Peyer's patch (tissue), 4 donors: ENCODE measurements at regions not wholly inside any gene's neighbourhood (a gene's known extent, or its start where the extent isn't known, plus 50 kb on each side); places are given as distances from the start of the nearest gene placed in this dataset.
"Not testable (repeated sequence)": the region's sequence is repeated elsewhere in the genome, so short reads cannot be mapped to it uniquely, and the experiment has no call there.

Experiments
- DNase-seq, 3 donors: peaks; one replicate each; pipeline ENCODE4 v3.0.0-alpha.2; 2017 to 2019
- H3K27ac ChIP-seq, 4 donors: fragments of 200-600 bp; sonication (generic); one replicate each; pipeline ENCODE4 v1.5.1; 2016 to 2019
- H3K27me3 ChIP-seq, 2 donors: fragments of 200-600 bp; sonication (generic); one replicate each; pipeline ENCODE4 v1.5.1; 2019
- H3K36me3 ChIP-seq, 3 donors: fragments of 200-600 bp; sonication (generic); one replicate each; pipeline ENCODE4 v1.5.1; 2016 to 2019
- H3K4me1 ChIP-seq, 4 donors: fragments of 200-600 bp; sonication (generic); one replicate each; pipeline ENCODE4 v1.5.1; 2016 to 2019
- H3K4me3 ChIP-seq, 4 donors: fragments of 200-600 bp; sonication (generic); 1 replicate in 3 of 4; 2 replicates in 1 of 4; pipeline ENCODE4 v1.5.1; 2016 to 2019; ENCODE audit warnings: mild to moderate bottlenecking in 1 of 4
- H3K9me3 ChIP-seq, 4 donors: fragments of 200-600 bp; sonication (generic); one replicate each; pipeline ENCODE4 v1.5.1; 2016 to 2019; ENCODE audit warnings: mild to moderate bottlenecking in 1 of 4
- CTCF ChIP-seq, 6 experiments: fragments of 450-650 bp in 4 of 6; fragments of 200-600 bp in 2 of 6; sonication (generic) in 1 of 6; IDR thresholded peaks; one replicate each; pipeline ENCODE4 v1.5.1; 2017 to 2019; ENCODE audit warnings: antibody characterized with exemption in 6 of 6, mild to moderate bottlenecking in 3 of 6, moderate library complexity in 1 of 6
- POLR2A ChIP-seq, 2 donors: fragments of 450-650 bp; IDR thresholded peaks; one replicate each; pipeline ENCODE4 v1.5.1; 2017; ENCODE audit warnings: antibody characterized with exemption in 2 of 2, mild to moderate bottlenecking in 2 of 2, moderate library complexity in 2 of 2

- Histone ChIP-seq H3K36me3 (no peaks in the 10 kb centered on the region), H3K27me3 (no peaks in the 10 kb centered on the region), H3K4me1 (no peaks in the 10 kb centered on the region), H3K9me3 (no peaks in the 10 kb centered on the region), H3K4me3 (no peak overlapping the region), H3K27ac (no peak overlapping the region)
- no peak for TF ChIP-seq POLR2A (IDR thresholded peaks at IDR 0.05)
- TF ChIP-seq CTCF (IDR thresholded peaks at IDR 0.05) = no peak
- no peak for DNase-seq
These were observed 1504.5 kb upstream of the PCDH10 start for GRCh38 chr4:131644619-131645018.

- Histone ChIP-seq H3K9me3 (no peaks in the 10 kb centered on the region), H3K36me3 (no peaks in the 10 kb centered on the region), H3K4me1 (no peaks in the 10 kb centered on the region), H3K27ac (no peak overlapping the region), H3K27me3 (no peaks in the 10 kb centered on the region), H3K4me3 (no peak overlapping the region)
- TF ChIP-seq CTCF (IDR thresholded peaks at IDR 0.05) = no peak
- TF ChIP-seq POLR2A (IDR thresholded peaks at IDR 0.05) = no peak
- no peak for DNase-seq
These were observed 1499.9 kb upstream of the PCDH10 start for GRCh38 chr4:131649227-131649626.

- H3K9me3 ChIP-seq = no peaks in the 10 kb centered on the region
- DNase-seq = no peak
- no peak overlapping the region for H3K4me3 ChIP-seq
- H3K4me1 ChIP-seq = no peaks in the 10 kb centered on the region
- H3K27me3 ChIP-seq = no peaks in the 10 kb centered on the region
- TF ChIP-seq CTCF (IDR thresholded peaks at IDR 0.05) (no peak), POLR2A (IDR thresholded peaks at IDR 0.05) (no peak)
- no peak overlapping the region for H3K27ac ChIP-seq
- H3K36me3 ChIP-seq = no peaks in the 10 kb centered on the region
These were observed 1498.1 kb upstream of the PCDH10 start for GRCh38 chr4:131650951-131651350.

- not testable (repeated sequence) for H3K4me3 ChIP-seq, H3K4me1 ChIP-seq, H3K27ac ChIP-seq, H3K36me3 ChIP-seq, DNase-seq, H3K9me3 ChIP-seq, H3K27me3 ChIP-seq
These were observed 1465.8 kb upstream of the PCDH10 start for GRCh38 chr4:131683314-131683713.

GRCh38 chr4:131721883-131722282 lies 1427.2 kb upstream of the PCDH10 start:
- no peak for TF ChIP-seq CTCF (IDR thresholded peaks at IDR 0.05)
- no peak for TF ChIP-seq POLR2A (IDR thresholded peaks at IDR 0.05)
- no peak overlapping the region for H3K27ac ChIP-seq
- H3K9me3 ChIP-seq = no peaks in the 10 kb centered on the region
- H3K27me3 ChIP-seq = no peaks in the 10 kb centered on the region
- DNase-seq = no peak
- H3K4me3 ChIP-seq = no peak overlapping the region
- H3K36me3 ChIP-seq = no peaks in the 10 kb centered on the region
- no peaks in the 10 kb centered on the region for H3K4me1 ChIP-seq

GRCh38 chr4:131723069-131723468 lies 1426.0 kb upstream of the PCDH10 start:
- not testable (repeated sequence) for H3K27ac ChIP-seq, H3K4me3 ChIP-seq, H3K9me3 ChIP-seq, H3K36me3 ChIP-seq, DNase-seq, H3K4me1 ChIP-seq, H3K27me3 ChIP-seq

GRCh38 chr4:131724847-131725246 lies 1424.2 kb upstream of the PCDH10 start:
- H3K9me3 ChIP-seq, H3K4me1 ChIP-seq, H3K4me3 ChIP-seq, H3K36me3 ChIP-seq, H3K27me3 ChIP-seq, H3K27ac ChIP-seq: not testable (repeated sequence)
- peak in 2 of 3 donors; percentile 68 to 72 for DNase-seq

GRCh38 chr4:131725521-131725920 lies 1423.6 kb upstream of the PCDH10 start:
- not testable (repeated sequence) for DNase-seq, H3K36me3 ChIP-seq, H3K4me3 ChIP-seq, H3K9me3 ChIP-seq, H3K27ac ChIP-seq, H3K27me3 ChIP-seq, H3K4me1 ChIP-seq

GRCh38 chr4:131726940-131727339 lies 1422.2 kb upstream of the PCDH10 start:
- not testable (repeated sequence) for H3K36me3 ChIP-seq, H3K27ac ChIP-seq, H3K4me3 ChIP-seq, H3K4me1 ChIP-seq, H3K9me3 ChIP-seq, H3K27me3 ChIP-seq, DNase-seq

GRCh38 chr4:131727418-131727817 lies 1421.7 kb upstream of the PCDH10 start:
- H3K4me1 ChIP-seq, H3K36me3 ChIP-seq, H3K27me3 ChIP-seq, H3K9me3 ChIP-seq, H3K4me3 ChIP-seq, H3K27ac ChIP-seq: not testable (repeated sequence)
- DNase-seq = peak in 1 of 3 donors; percentile 41

- H3K27ac ChIP-seq, H3K27me3 ChIP-seq, DNase-seq, H3K4me1 ChIP-seq, H3K4me3 ChIP-seq, H3K9me3 ChIP-seq, H3K36me3 ChIP-seq: not testable (repeated sequence)
These were observed 1419.9 kb upstream of the PCDH10 start for GRCh38 chr4:131729205-131729604.
